ENCODE measurements at regions not wholly inside any gene's neighbourhood (a gene's known extent, or its start where the extent isn't known, plus 50 kb on each side); places are given as distances from the start of the nearest gene placed in this dataset.
"Not testable (repeated sequence)": the region's sequence is repeated elsewhere in the genome, so short reads cannot be mapped to it uniquely, and the experiment has no call there.

DNA sequence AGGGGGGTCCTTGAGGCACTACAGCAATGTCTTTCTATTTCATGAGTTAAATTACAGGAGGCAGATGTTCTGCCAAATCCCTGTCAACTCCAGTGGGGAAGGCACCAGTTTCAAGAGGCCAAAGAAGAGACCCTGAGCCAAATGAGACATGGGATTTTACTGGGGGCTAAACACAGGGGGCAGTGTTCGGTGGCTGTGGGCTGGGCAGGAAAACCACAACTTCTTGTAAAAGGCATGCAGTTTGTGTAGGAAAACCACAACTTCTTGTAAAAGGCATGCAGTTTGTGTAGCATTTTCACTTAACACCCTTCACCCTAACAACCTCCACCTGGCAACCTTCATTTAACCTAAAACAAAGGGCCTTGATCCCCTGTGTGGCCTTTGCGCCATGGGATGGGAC lies 61.0 kb downstream of the POLR2M start:
- no peak for DNase-seq

DNA sequence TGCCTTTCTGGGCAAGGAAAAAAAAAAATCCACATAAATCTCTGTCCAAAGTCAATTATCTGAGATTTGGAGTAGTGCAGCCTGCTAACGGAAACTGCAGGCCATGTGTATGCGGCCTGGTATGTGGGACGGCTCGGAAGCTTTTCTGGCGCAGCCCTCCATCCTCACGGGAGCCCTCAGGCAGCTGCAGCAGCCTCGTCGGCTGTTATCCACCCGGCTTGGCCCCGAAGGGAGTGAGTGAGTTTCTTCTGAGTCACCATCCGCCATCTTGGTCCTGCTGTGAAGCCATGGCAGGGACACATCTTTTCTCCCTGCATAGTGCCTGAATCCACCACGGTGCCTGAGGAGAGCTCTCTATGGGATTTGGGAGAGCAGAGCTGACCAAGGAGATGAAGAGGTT lies 62.8 kb downstream of the POLR2M start:
- DNase-seq, result no peak

DNA sequence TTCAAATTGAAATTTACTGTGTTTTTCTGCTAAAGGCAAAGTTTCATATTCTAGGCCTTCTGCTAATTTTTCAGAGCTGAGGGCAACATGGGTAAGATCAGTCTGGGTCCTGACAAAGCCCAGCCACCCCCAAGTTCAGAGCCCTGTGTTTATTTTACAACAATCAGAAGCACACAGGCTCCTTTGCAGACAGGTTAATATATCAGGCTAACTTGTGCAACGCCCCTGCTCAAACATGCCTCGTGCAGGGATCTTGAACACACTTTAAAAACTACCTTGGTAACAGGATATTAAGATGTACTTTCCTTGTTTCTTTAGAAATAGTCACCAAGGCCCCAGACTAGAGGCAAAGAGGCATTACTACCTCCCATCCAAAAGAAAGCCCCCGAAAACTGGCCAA lies 64.0 kb downstream of the POLR2M start:
- DNase-seq, result no peak

DNA sequence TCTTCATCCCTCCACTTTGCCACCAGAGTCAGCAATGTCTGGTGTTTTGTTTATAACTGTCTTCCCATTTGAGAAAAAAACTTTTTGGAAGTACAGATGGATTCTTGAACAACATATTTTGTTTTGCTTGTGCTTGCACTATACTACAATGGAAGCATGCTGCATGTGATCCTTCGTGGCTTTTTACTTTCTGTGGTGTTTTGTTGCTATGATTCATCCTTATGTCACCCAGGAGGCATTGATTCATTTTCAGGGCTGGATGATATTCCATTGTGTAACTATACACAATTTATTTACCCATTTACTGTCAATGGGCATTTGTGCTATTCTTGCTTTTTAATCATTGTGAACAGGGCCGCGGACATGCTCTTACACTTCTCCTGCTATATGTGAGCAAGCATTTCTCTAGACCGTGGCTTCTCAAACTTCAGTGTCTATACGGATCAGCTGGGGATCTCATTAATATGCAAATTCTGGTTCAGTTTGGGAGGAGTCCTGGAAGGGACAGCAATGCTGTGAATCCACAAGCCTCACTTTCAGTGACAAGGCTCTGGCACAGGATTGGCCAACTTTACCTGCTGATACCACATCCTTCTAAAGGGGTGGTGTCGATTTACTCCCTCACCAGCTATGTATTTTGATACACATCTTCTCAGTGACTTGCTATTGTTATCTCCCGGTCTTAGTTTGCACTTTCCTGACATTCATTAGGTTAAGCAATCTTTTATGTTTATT lies 65.9 kb downstream of the POLR2M start:
- DNase-seq, result no peak

DNA sequence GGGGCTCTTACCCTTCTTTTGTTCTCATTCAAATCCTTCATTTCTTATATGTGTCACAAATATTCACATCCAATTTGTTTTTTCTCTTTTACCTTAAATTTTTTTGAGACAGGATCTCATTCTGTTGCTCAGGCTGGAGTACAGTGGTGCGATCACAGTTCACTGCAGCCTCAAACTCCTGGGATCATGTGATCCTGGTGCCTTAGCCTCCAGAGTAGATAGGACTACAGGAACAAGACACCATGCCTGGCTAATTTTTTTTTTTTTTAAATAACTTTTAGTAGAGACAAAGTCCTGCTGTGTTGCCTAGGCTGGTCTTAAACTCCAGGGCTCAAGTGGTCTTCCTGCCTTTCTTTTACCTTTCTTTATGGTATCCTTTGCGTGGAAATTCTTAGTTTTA lies 66.5 kb downstream of the POLR2M start:
- no peak for DNase-seq

DNA sequence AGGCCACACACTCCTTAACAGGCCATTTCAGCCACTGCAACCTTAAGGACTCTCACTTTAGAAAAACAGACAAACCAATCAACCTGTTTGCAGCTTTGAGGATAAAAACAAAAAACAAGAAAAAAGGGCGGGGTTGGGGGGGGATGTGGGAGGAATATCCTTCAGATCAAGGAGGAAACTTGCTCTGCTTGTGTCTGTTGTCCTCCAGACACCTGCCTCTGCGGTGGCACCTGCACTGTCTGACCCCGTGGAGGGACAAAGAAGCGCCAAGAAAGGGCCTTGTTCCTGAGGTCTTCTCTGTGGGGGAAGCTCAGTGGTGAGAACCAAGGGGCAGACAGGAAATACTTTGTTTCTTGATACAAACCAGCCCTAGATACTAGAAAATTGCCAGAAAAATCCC lies 70.5 kb downstream of the POLR2M start:
- DNase-seq, result no peak

DNA sequence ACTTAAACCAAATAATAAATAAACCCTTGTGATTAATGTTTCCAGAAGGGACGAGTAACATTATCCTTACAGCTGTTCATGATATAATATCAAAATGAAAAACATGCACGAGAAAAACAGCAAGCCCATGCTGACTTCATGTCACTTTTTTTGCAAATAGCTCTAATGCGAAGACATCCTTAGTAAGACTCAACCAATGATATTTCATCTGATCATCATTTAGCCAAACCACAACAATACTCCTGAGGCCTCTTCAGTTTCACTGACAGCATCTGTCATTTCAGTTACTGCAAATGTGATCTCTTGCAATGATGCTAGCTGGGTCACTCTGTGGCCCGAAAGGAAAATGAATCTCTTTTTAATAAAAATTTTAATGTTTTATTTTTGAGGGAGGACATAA lies 74.0 kb downstream of the POLR2M start:
- no peak for DNase-seq

DNA sequence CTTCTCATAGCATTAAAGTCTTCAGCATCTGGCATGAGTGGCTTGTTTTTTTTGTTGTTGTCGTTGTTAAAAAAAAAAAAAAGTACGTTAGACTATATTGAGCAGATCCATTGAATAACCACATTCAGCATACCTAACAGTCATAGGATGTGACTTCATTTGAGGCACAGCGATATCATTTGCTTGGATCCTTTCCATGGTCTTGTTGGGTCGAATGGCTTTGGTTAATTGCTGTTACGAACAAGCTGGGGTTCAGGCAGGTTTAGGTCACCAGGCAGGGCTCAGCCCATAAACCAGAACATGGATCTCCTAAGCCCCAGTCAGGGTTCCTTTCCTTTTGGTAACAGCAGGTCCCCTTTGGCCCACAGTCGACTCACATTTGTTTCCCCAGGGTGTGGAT lies 76.2 kb downstream of the POLR2M start:
- DNase-seq, result no peak

DNA sequence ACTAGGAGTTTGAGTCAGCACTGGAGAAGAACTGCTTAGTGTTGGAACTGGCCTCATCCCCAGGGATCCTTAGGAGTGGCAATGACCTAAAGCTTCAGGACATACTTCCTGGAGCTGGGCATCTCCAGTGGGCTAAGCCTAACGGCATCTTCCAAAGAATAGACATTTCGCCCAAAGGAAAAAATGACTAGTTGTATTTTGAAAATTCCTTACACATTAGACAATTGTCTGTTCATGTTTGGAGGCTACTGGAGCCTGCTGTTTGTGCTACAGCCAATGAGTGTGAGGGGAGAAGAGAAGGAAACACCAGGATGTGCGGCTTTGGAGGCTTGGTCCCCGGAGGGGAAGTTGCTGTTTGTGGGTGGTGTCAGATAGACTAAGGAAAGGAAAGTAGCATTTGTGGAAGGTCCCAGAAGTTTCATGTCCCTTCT lies 77.6 kb downstream of the POLR2M start:
- no peak for DNase-seq

DNA sequence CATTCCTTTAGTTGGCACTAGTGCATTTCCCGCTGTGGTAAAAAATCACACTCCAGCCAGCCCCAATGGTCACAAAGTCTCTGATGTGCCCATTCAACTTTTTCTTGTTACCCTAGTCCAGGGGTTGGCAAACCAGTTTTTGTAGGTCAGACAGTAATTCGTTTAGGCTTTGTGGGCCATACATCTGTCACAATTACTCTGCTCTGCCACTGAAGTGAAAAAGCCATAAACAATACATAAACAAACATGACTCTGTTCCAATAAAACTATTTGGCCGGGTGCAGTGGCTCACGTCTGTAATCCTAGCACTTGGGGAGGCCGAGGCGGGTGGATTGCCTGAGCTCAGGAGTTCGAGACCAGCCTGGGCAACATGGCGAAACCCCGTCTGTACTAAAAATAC lies 78.5 kb downstream of the POLR2M start:
- no peak for DNase-seq

DNA sequence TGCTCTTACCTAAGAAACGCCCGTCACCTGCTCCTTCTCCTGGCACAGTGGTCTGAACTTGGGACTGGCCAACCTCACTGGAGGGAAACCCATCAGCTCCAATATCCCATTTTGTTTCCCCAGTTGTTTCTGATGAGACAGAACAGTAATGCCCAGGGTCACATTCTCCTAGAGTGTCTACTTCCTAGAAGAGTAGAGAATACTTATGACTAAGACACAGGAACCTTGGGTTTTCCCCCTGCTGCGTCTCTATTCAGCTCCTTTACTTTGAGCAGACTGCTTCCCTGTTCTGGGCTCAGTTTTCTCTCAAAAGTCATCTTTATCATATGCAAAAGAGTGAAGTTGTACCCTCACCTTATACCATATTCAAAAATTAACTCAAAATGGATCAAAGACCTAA lies 79.4 kb downstream of the POLR2M start:
- no peak for DNase-seq

DNA sequence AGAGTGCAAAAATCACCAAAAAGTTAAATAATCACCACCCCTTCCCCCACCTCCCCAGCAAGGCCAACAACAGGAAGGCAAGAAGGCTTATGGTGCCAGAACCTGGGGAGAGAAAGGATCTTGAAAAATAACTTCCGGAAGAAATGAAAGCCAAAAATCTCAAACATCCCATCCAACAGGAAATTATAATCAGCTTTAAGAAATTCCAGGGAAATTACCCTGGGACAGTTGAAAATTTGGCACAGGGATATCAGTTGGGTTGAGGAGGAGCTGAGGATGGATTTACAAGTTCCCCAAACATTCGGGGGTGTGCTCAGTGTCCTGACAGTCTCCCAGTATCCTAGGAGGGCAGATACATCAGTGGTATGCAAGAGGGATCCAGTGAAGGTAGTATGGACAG lies 82.7 kb downstream of the POLR2M start:
- no peak for DNase-seq

DNA sequence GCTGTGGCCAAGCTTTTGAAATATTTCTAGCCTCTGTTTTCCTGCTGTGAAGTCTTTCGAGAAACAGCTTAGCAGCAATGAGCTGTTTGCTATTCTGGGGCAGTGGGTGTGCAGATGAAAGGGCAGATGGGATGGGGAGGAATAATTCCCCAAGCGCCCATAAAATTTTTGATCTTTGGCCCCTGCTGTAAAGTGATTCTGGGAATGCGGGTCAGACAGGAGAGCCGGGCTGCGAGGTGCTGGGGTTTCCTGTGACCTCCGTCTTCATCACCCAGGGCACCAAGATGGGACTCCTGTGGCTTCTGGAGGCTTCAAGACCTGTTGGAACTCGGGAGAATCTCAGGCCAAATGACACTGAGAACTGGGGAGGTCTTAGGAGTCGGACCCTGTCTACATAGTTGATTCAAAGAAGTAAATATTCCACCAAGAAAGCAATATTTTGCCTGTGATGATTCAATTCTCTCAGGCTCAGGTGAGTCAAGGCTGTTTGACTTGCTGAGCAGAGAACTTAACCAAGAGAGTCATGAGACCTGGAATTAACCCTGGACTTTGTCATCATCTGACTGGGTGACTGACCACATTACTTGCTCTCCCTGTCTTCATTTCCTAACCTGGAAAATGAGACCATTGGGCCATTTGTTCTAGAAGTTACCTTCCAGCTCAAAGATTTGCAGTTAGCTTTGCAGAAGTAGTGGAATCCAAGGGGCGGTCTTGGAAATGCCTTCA lies 86.4 kb downstream of the POLR2M start:
- no peak for DNase-seq

DNA sequence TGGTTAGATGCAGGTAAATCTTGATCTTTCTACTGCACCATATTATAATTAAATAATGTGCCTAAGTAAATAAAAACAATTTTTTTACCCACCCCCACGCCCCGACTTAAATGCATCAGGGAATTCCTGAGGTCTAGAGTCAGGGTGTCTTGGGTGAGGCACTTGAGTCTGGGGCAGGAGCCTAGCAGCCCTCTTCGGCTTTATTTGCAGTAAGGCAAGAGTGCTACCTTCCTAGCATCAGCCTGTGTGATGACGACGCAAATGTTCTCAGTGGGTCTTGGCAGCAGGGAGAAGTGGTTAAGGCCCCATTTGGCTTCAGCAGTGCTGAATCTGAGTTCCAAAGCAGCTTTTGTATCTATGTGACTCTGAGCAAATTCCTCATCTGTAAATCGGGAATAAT lies 88.7 kb downstream of the POLR2M start:
- DNase-seq, result no peak

DNA sequence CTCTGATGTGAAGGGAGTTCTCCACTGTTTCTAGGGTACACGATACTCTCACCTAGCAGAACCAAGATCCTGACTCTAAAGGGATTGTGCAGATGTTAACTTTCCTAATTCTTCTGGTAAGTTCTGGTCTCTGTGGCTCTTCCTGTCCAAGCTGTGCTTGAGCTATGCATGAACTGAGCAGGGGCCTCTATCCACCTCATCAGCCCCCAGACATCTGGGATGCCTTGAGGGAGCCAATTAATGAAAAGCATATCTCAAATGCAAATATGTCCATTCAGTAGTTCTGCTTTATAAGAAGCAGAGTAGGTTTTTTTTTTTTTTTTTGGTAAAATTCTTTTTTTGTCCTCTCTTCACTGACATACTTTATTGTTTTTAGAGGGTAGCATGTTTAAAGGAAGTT lies 89.6 kb downstream of the POLR2M start:
- DNase-seq, result no peak

DNA sequence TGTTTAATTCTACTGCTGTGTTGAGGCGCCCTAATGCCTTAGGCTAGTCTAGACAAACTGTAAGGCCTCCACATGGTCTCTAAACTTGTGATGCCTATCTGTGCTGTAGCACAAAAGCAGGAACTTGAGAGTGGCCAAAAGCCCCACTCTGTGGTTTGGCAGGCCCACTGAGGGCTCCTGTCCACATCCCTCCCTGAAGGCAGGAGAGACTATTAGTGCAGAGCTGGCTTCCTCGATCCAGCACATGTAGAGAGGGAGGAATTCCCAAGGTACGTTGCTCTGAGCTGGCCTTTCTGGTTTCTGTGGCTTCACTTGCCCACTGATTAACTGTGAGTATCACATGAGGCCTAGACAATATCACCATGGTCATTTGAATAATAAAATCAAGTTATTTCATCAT lies 90.6 kb downstream of the POLR2M start:
- DNase-seq, result no peak

DNA sequence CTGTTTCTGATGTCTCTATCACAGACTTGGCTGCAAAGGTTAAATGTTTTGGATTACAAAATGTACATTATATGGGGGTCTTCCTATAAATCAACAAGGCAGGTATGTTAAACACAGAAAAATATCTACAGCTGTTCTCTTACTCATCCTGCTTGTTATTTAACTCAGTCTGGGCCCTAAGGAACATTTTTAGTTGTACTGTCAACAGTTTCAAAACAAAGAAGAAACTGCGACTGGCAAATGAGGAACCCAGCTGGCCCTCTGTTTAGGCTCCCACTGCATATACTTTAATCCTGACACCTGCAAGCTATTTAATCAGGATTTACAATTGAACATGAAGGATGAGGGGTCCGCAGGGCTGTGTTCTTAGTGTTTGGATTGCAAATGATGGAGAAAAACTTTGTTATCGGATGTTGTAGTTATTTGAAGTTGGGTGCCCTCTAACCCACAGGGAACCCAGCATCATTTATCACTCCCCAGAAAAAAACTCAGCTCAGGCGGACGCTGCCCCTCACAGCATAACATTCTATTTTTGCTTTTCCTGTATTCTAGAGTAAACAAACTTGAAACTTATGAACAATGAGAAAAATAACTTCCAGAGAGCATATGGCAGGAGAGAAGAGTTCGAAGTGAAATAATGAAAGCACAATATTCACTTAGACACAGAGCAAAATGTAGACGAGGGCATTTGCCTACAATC lies 91.2 kb downstream of the POLR2M start:
- no peak for DNase-seq

DNA sequence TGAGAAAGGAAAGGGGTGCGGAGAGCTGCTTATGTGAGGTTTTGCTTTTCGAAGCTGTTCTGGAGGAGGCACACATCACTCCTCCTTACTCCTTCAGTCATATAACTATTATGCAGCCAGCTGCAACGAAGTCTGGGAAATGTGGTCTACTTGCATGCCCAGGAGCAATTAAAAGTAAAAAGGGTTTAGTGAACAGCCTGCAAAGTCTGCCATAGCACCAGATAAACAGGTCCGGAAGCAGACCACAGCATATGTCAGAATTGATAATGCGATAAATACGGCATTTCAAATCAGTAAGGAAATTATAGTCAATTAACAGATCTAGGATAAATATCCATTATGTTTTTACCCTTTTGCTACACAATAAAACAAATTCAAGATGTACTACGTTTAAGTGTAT lies 99.5 kb downstream of the POLR2M start:
- no peak for DNase-seq

DNA sequence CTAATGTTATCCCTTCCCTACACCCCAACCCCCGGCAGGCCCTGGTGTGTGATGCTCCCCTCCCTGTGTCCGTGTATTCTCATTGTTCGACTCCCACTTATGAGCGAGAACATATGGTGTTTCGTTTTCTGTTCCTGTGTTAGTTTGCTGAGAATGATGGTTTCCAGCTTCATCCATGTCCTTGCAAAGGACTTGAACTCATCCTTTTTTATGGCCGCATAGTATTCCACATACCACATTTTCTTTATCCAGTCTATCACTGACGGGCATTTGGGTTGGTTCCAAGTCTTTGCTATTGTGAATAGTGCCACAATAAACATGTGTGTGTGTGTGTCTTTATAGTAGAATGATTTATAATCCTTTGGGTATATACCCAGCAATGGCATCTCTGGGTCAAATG lies 102.8 kb downstream of the POLR2M start:
- not testable (repeated sequence) for DNase-seq

DNA sequence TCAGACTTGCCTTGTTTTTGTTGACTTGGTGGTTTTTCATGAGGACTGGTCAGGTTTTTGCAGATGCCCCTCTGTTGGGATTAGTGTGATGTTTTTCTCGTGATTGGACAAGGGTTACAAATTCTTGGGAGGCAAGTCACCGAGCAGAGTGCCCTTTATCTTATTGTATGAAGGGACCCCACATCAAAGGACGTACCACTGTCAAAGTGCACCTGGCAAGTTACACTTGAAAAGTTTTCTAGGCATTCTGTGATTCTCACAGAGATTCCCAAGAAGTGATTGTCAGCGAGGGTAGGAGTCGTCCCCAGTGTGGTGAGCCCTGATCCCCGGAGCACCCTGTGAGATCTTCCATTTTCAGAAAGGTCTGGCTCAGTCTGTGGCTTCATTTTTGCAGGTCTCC lies 110.1 kb downstream of the POLR2M start:
- DNase-seq, result no peak

DNA sequence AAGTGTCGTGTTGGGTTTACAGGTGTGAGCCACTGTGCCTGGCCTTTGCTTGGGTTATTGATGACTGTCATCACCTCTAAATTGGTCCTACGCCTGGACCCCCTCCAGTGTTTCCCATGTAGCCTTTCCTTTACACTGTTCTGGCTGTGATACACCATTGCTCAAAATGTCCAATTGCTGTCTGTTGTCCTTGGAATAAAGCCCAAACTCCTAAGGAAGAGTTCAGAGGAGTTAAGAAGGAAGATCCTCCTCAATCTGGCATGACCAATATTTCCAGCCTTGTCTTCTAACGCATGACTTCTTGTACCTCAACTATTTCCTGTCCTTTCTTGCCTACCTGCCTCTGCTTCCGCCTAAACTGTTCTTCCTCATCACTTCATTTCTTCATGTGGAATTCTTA lies 113.1 kb downstream of the POLR2M start:
- no peak for DNase-seq

DNA sequence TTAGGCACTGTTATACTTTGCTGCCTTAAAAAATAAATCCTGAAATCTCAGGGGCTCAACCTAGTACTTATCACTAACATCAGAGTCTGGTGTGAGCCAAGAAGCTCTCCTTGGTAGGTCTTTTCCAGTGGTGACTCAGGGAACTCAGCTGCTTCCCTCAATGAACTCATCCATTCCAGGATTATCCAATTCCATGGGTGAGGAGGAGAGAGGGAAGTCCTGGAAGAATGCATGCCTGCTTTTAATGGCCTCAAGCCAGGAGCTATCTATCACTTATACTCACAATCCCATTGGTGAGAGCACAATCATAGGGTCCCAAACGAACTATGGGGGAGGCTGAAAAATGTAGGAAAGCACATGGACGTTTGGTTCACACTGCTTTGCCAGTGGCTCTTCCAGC lies 113.6 kb downstream of the POLR2M start:
- no peak for DNase-seq

DNA sequence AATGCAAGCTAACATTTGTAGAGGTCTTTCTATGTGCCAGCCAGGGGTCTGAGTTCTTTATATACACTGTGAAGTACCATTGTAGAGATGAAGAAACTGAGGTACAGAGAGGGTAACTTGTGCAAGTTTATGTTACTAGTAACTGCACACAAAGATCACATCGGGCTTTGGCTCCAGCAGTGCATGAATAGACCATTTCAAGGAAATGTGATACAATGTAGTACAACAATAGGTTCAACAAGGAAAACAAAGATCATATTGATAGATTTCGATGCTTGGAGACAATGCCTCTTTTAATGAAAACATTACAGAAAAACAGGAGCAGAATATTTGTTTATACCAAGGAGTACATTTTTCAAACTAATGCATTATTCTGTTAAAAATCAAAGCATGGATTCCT lies 115.3 kb downstream of the POLR2M start:
- no peak for DNase-seq

DNA sequence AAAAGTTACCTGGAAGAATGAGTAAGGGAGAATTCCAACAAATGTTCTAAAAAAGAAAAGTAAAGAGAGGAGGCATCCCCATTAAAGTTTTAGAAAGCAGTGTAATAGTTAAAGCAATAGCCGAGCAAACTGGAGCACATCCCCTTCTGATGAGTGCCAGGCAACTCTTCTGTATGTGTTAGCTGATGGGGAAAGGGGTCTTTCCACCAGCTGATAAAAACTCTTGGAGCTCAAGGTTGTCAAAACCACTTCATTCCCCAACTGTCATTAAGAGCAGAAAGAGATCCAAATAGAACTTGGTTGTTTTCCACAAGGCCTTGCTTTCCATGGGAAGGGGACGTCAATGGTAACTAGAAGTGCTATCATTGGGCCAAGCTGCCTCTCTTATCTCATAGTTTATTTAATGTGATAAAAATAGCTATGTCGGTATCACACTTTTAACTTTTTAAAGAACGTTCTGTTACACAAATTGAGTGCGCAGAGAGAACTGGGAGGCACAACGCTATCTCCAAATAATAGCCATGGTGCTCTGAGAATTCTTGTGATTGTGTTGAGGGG lies 116.9 kb downstream of the POLR2M start:
- no peak for DNase-seq

Data from NCI-H446 (cell line).